ENCODE measurements at regions not wholly inside any gene's neighbourhood (a gene's known extent, or its start where the extent isn't known, plus 50 kb on each side); places are given as distances from the start of the nearest gene placed in this dataset.

GRCh38 chr2:104473546-104473945 is 380.4 kb upstream of the POU3F3 start (continued):
- no peak for TF ChIP-seq SIN3A (conservative IDR thresholded peaks at IDR 0.05 in 1 of 2, IDR thresholded peaks at IDR 0.05 in 1 of 2; ENCODE audit: low read depth in 1 of 2, low read length in 2 of 2)
- no peak for TF ChIP-seq CHD1 (IDR thresholded peaks at IDR 0.05; ENCODE audit: low read depth, low read length)
- no peak for TF ChIP-seq KDM4A (IDR thresholded peaks at IDR 0.05; ENCODE audit: low read depth, low read length, severe bottlenecking)
- no peak for TF ChIP-seq KDM5A (IDR thresholded peaks at IDR 0.05; ENCODE audit: low read length)
- TF ChIP-seq TEAD4 (IDR thresholded peaks at IDR 0.05; ENCODE audit: low read depth, low read length), result no peak

Measured in H1 (cell line).